ENCODE measurements at regions not wholly inside any gene's neighbourhood (a gene's known extent, or its start where the extent isn't known, plus 50 kb on each side); places are given as distances from the start of the nearest gene placed in this dataset.

GRCh38 chr6:71725126-71725470 is 161.3 kb upstream of the RIMS1 start:
- Histone ChIP-seq H3T11ph (ENCODE audit: low read length) (no peak overlapping the region), H3K27me3 (ENCODE audit: insufficient read depth, low read length) (no peaks in the 10 kb centered on the region), H4K5ac (ENCODE audit: insufficient read length, low read depth, low read length) (no peak overlapping the region), H2BK120ac (ENCODE audit: low read depth, low read length, poor library complexity, severe bottlenecking) (no peak overlapping the region), H3K9me3 (ENCODE audit: control insufficient read depth, low read depth, low read length) (no peaks in the 10 kb centered on the region), H3K56ac (ENCODE audit: insufficient read length, low read depth, low read length) (no peak overlapping the region), H3K23me2 (ENCODE audit: insufficient read length, low read depth, low read length, poor library complexity, severe bottlenecking) (no peaks in the 10 kb centered on the region), H3K27ac (ENCODE audit: insufficient read length, low read depth, low read length) (no peak overlapping the region), H2BK12ac (ENCODE audit: insufficient read length, low read depth, low read length) (no peak overlapping the region), H2BK5ac (ENCODE audit: insufficient read length, low read length) (no peak overlapping the region), H4K91ac (ENCODE audit: insufficient read length, low read depth, low read length) (no peak overlapping the region), H2AFZ (ENCODE audit: low read length) (no peak overlapping the region), H3K14ac (ENCODE audit: insufficient read depth, low read length) (no peak overlapping the region), H2BK20ac (ENCODE audit: low read depth, low read length, poor library complexity, severe bottlenecking) (no peak overlapping the region), H3K23ac (ENCODE audit: insufficient read length, low read depth, low read length) (no peak overlapping the region), H4K20me1 (ENCODE audit: control insufficient read depth, insufficient read depth, insufficient read length) (no peaks in the 10 kb centered on the region), H3K4ac (ENCODE audit: low read depth, low read length) (no peak overlapping the region), H3K9ac (ENCODE audit: extremely low read depth, insufficient read length, low read length) (no peak overlapping the region), H3K79me2 (ENCODE audit: insufficient read depth, low read length) (no peaks in the 10 kb centered on the region), H4K8ac (replicated peaks; ENCODE audit: insufficient read length, low read depth, low read length) (no peak overlapping the region), H2BK15ac (ENCODE audit: low read depth, low read length) (no peak overlapping the region), H3K18ac (ENCODE audit: insufficient read length, low read depth, low read length) (no peak overlapping the region), H2AK5ac (ENCODE audit: insufficient read length, low read length) (no peak overlapping the region), H3K79me1 (ENCODE audit: insufficient read depth, low read depth, low read length, poor library complexity, severe bottlenecking) (no peaks in the 10 kb centered on the region), H3K4me1 (ENCODE audit: insufficient read depth, low read length) (no peaks in the 10 kb centered on the region), H3K4me2 (ENCODE audit: insufficient read depth, insufficient read length, low read length) (no peak overlapping the region)
- no CpG with 5 or more reads among the region's 2 CpGs for WGBS (ENCODE audit: extremely low coverage, insufficient read length, low lambda C conversion rate)
- Mint-ChIP-seq H3K36me3 (ENCODE audit: insufficient read depth in 1 of 3, low read depth in 3 of 3) (no peaks in the 10 kb centered on the region), H3K27me3 (ENCODE audit: low read depth) (no peaks in the 10 kb centered on the region; the same call in 1 of the 2 replicates), H3K9me3 (no peaks in the 10 kb centered on the region), H3K4me1 (no peaks in the 10 kb centered on the region), H3K27ac (peak overlapping the region in 1 of 3 experiments; percentile 65; a peak in 1 of 7 replicates), H3K4me3 (no peak overlapping the region)
- no peak for DNase-seq
- TF ChIP-seq CTCF (conservative IDR thresholded peaks at IDR 0.05), result no peak
